ENCODE measurements at regions not wholly inside any gene's neighbourhood (a gene's known extent, or its start where the extent isn't known, plus 50 kb on each side); places are given as distances from the start of the nearest gene placed in this dataset.

DNA sequence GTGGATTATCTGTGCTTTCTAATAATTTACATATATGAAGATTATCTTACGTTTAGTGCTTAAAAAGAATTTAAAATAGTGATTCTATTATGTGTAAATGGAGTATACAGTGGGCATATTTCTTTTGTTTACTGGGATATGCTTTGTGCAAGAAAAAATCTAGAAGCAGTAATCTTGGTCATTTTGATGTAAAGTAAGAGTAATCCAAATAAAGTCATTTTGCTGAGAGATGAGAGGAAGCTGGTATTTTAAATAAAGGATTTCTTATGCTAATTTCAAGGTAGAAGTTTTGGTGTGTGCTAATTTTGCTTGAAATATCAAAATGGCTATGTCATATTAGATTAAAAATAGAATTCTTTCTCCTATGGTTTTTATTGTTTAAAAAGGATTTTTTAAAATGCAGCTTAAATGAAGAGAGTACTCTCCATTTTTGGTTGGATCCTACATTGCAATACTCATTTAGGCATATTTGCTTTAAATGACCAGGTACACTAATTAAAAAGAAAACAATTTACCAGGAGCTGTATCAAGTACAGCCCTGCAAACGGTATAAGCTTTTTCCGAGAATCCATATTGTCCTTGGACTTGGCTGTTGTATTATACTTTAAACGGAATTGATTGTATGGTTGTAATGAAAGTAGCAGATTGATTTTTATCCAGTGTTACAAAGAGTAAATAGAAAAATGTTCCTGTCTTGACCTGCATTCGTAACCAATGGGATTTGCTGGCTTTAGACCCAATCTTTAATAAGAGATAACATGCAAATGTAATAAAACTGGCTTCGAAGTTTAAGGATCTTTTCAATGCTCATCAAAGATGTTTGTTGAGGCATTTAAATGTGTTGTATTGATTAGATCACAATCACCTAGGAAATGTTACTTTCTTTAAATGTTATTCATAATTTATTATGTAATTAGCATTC is 574.7 kb downstream of the USP25 start:
- TF ChIP-seq, protein P1, sequence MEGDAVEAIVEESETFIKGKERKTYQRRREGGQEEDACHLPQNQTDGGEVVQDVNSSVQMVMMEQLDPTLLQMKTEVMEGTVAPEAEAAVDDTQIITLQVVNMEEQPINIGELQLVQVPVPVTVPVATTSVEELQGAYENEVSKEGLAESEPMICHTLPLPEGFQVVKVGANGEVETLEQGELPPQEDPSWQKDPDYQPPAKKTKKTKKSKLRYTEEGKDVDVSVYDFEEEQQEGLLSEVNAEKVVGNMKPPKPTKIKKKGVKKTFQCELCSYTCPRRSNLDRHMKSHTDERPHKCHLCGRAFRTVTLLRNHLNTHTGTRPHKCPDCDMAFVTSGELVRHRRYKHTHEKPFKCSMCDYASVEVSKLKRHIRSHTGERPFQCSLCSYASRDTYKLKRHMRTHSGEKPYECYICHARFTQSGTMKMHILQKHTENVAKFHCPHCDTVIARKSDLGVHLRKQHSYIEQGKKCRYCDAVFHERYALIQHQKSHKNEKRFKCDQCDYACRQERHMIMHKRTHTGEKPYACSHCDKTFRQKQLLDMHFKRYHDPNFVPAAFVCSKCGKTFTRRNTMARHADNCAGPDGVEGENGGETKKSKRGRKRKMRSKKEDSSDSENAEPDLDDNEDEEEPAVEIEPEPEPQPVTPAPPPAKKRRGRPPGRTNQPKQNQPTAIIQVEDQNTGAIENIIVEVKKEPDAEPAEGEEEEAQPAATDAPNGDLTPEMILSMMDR (IDR thresholded peaks at IDR 0.05; ENCODE audit: borderline replicate concordance, insufficient read depth, low read depth, low read length): no peak
- H3K4me3 ChIP-seq (ENCODE audit: low read depth, low read length): no peak overlapping the region

DNA sequence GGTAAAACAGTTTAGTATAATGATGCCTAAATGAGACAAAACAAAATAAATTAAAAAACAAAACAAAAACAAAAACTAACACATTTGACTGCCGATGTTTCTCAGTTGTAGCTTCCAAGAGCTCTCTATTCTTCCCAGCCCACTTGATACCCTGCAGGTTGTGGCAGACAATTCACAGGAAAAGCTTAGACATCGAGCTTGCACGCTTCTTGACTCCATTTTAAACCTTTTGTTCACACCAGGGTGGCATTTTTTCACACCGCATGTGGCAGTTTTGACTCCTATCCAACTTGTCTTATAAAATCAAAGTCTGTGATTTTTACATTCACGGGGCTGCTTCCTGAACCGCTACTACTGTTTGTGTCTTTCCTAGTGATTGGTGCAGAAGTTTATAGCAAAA is 575.9 kb downstream of the USP25 start:
- no peak overlapping the region for H3K4me3 ChIP-seq (ENCODE audit: low read depth, low read length)

DNA sequence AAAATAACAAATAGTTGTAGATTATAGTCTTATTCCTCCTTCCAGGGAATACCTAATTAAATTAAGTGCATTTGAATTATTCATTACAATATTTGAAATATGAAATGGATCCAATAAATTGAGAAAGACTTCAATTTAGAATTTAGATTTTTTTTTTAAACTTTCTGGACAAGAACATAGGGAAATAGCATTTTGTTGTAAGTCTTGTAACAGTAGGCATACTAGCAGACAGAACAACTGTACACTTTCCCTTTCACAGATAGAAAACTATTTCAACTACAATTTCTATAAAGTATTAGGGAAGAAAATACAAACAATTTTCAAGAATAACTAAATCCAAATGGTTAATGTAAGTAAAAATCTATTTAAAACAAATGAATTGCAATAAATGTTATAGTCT is 577.5 kb downstream of the USP25 start:
- no peak overlapping the region for H3K4me3 ChIP-seq (ENCODE audit: low read depth, low read length)
- TF ChIP-seq, protein P1 (IDR thresholded peaks at IDR 0.05; ENCODE audit: borderline replicate concordance, insufficient read depth, low read depth, low read length): no peak

More for the DNA sequence above, 575.9 kb downstream of the USP25 start:
- TF ChIP-seq, protein P1 (IDR thresholded peaks at IDR 0.05; ENCODE audit: borderline replicate concordance, insufficient read depth, low read depth, low read length): no peak

DNA sequence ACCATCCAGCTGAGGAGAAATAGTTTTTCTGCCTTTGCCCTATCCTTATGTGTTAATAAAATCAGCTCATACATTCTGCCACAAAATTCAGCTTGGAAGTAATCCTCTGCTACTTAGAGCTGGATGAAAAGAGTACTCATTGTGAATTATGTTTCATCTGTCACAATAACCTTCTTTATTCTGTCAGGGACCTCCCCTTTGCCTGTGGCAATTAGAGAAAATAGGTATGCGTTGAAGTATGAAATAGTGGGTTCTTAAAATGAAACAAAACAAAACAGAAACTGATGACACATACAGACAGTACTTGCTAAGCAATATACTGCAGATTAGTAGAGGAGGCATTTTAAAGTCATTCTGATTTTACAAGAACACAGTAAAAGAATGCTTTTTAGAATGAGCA is 578.5 kb downstream of the USP25 start:
- TF ChIP-seq, protein P1 (IDR thresholded peaks at IDR 0.05; ENCODE audit: borderline replicate concordance, insufficient read depth, low read depth, low read length): no peak
- H3K4me3 ChIP-seq (ENCODE audit: low read depth, low read length): no peak overlapping the region

DNA sequence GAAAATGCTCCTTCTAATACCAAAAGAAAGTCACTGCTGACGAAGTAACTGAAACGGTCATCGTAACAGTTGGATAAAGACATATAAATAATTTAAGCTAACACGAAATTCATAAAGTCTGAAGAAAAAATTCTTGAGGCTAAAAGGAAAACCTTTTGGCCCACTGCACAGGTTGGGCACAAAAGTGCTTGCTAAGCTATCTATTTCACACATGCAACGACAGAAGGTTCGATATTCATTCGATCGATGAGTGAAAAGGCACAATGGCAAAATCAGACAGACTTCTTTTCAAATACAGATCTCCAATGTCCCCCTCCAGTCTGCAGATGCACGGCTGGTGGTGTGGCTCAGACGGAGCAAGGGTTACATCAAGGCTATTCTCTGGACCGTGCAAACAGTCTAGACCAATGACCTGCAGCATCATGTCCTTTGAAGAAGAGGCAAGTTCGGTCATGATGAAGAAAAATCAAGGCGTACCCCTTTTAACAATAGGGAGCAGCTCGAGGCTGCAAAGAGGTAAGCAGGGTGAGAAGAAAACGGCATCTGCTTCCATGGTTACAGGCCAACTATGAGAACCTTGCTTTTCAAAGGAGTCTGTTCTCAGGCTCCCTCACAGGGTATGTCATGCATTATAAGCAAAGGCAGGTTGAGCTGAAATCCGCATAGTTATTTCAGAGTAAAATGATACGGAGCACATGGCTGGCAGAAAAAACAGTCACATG is 579.6 kb downstream of the USP25 start:
- H3K4me3 ChIP-seq (ENCODE audit: low read depth, low read length): no peak overlapping the region
- TF ChIP-seq, protein P1 (IDR thresholded peaks at IDR 0.05; ENCODE audit: borderline replicate concordance, insufficient read depth, low read depth, low read length): no peak

DNA sequence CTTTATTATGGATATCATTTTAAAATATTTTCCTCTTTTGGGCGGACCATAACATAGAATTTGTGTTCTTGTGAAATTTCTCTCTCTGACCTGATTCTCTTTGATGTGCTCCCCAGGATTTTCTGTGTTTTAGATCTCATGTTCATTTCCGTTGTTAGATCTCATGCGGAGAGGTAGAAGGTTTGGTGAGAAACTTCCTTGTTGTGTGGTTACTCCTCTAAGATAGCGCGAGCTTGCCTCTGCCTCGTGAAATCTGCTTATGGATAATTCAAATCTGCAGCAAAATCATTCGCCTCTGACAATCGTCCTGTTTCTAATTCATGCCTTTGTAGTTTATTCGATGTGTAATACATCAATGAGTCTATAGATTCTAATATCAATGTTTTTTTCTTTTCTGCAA is 580.4 kb downstream of the USP25 start:
- TF ChIP-seq, protein P1 (IDR thresholded peaks at IDR 0.05; ENCODE audit: borderline replicate concordance, insufficient read depth, low read depth, low read length): no peak
- H3K4me3 ChIP-seq (ENCODE audit: low read depth, low read length): no peak overlapping the region
